ENCODE measurements at regions not wholly inside any gene's neighbourhood (a gene's known extent, or its start where the extent isn't known, plus 50 kb on each side); places are given as distances from the start of the nearest gene placed in this dataset.
"Not testable (repeated sequence)": the region's sequence is repeated elsewhere in the genome, so short reads cannot be mapped to it uniquely, and the experiment has no call there.

DNA sequence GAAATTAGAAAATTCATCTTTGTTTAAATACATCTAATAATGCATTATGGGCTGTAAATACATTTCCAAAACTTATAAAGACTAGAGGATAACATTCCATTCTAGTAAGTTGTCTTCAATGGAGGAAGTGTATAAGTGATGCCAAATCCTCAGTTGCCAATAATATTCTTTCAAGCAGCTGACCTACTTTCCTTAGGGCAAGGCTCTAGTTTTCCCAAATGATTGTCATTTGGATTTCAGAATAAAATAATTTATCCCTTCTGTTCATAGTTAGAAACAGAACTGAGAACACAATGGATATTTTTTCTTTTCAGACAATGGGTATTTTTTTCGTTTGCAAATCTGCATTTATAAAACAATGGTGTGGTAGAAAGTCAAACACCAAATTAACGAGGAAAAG is 354.9 kb upstream of the ADAMTS5 start:
- no peak for TF ChIP-seq CTCF (IDR thresholded peaks at IDR 0.05; ENCODE audit: low read depth, low read length)
- Histone ChIP-seq H3K27ac (no peak overlapping the region), H3K9me3 (ENCODE audit: severe bottlenecking) (no peaks in the 10 kb centered on the region)

GRCh38 chr21:27320868-27321267 is 354.0 kb upstream of the ADAMTS5 start:
- no peak for TF ChIP-seq CTCF (IDR thresholded peaks at IDR 0.05; ENCODE audit: low read depth, low read length)
- H3K27ac ChIP-seq, result no peak overlapping the region
- H3K27me3 ChIP-seq (ENCODE audit: insufficient read depth, low read depth, severe bottlenecking), result peaks cover 20% of the 10 kb centered on the region
- no peak overlapping the region for H3K4me3 ChIP-seq (ENCODE audit: low read depth, low read length)
- no peaks in the 10 kb centered on the region for H3K36me3 ChIP-seq
- DNase-seq, result no peak
- H3K9me3 ChIP-seq (ENCODE audit: severe bottlenecking), result no peaks in the 10 kb centered on the region

More for the DNA sequence above, 354.9 kb upstream of the ADAMTS5 start:
- Histone ChIP-seq H3K4me3 (ENCODE audit: low read depth, low read length) (no peak overlapping the region), H3K27me3 (ENCODE audit: insufficient read depth, low read depth, severe bottlenecking) (peaks cover 26% of the 10 kb centered on the region), H3K36me3 (no peaks in the 10 kb centered on the region)
- DNase-seq, result no peak

GRCh38 chr21:27317601-27318000 is 350.7 kb upstream of the ADAMTS5 start:
- not testable (repeated sequence) for DNase-seq

GRCh38 chr21:27315373-27315772 is 348.5 kb upstream of the ADAMTS5 start:
- H3K9me3 ChIP-seq (ENCODE audit: severe bottlenecking), result no peaks in the 10 kb centered on the region
- H3K36me3 ChIP-seq, result no peaks in the 10 kb centered on the region
- H3K27me3 ChIP-seq (ENCODE audit: insufficient read depth, low read depth, severe bottlenecking), result peaks cover 36% of the 10 kb centered on the region
- TF ChIP-seq CTCF (IDR thresholded peaks at IDR 0.05; ENCODE audit: low read depth, low read length), result no peak
- H3K4me3 ChIP-seq (ENCODE audit: low read depth, low read length), result no peak overlapping the region
- no peak overlapping the region for H3K27ac ChIP-seq
- DNase-seq, result no peak

More at GRCh38 chr21:27317601-27318000, 350.7 kb upstream of the ADAMTS5 start:
- H3K9me3 ChIP-seq (ENCODE audit: severe bottlenecking); H3K27ac ChIP-seq; H3K4me3 ChIP-seq (ENCODE audit: low read depth, low read length); H3K36me3 ChIP-seq: not testable (repeated sequence)
- H3K27me3 ChIP-seq (ENCODE audit: insufficient read depth, low read depth, severe bottlenecking), result peaks cover 21% of the 10 kb centered on the region

DNA sequence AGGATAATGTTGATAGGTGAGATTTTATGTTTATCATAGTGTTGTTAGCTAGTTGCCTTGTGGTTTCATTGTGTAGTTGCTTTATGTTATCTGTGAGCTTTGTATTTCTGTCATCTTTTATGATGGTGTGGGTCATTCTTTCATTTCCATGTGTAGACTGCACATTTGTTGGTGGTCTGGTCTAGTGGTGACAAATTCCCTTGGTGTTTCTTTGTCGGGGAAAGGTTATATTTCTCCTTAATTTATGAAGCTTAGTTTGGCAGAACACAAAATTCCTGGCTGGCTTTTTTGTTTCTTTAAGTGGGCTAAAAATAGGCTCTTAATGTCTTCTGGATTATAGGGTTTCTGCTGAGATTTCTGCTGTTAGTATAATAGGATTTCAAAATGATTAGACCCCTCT is 347.2 kb upstream of the ADAMTS5 start:
- Histone ChIP-seq H3K9me3 (ENCODE audit: severe bottlenecking) (no peaks in the 10 kb centered on the region), H3K36me3 (no peaks in the 10 kb centered on the region), H3K27me3 (ENCODE audit: insufficient read depth, low read depth, severe bottlenecking) (peaks cover 45% of the 10 kb centered on the region), H3K4me3 (ENCODE audit: low read depth, low read length) (no peak overlapping the region), H3K27ac (no peak overlapping the region)
- no peak for TF ChIP-seq CTCF (IDR thresholded peaks at IDR 0.05; ENCODE audit: low read depth, low read length)
- no peak for DNase-seq

GRCh38 chr21:27306791-27307775 is 340.2 kb upstream of the ADAMTS5 start:
- Histone ChIP-seq H3K4me3 (ENCODE audit: low read depth, low read length) (no peak overlapping the region), H3K27me3 (ENCODE audit: insufficient read depth, low read depth, severe bottlenecking) (peaks cover 53% of the 10 kb centered on the region), H3K36me3 (no peaks in the 10 kb centered on the region), H3K27ac (no peak overlapping the region), H3K9me3 (ENCODE audit: severe bottlenecking) (no peaks in the 10 kb centered on the region)
- TF ChIP-seq CTCF (IDR thresholded peaks at IDR 0.05; ENCODE audit: low read depth, low read length), result no peak
- DNase-seq, result no peak
